HG03060 (cell line): ENCODE measurements at regions not wholly inside any gene's neighbourhood (a gene's known extent, or its start where the extent isn't known, plus 50 kb on each side); places are given as distances from the start of the nearest gene placed in this dataset.

ENCODE experiments used
- ATAC-seq: cut with Tn5 transposase; IDR thresholded peaks from one replicate; pipeline ENCODE4 v1.9.1; 2021; ENCODE audit warnings: low read depth, moderate number of reproducible peaks; ENCODE audit not compliant: unreplicated experiment

- ATAC-seq = no peak
Observed at GRCh38 chr4:163582703-163583102, 88.2 kb downstream of the TMA16 start.

GRCh38 chr4:163587867-163588266 is 93.4 kb downstream of the TMA16 start:
- ATAC-seq = peak; percentile 60

- ATAC-seq = no peak
Observed at GRCh38 chr4:163588532-163588931, 94.0 kb downstream of the TMA16 start.

- peak; percentile 18 for ATAC-seq
Observed at GRCh38 chr4:163590103-163590502, 95.6 kb downstream of the TMA16 start.

- ATAC-seq = no peak
Observed at GRCh38 chr4:163590619-163591264, 96.3 kb downstream of the TMA16 start.

- peak; percentile 79 for ATAC-seq
Observed at GRCh38 chr4:163591614-163592020, 97.1 kb downstream of the TMA16 start.

GRCh38 chr4:163592212-163592611 is 97.7 kb downstream of the TMA16 start:
- no peak for ATAC-seq

- ATAC-seq = no peak
Observed at GRCh38 chr4:163595580-163595979, 101.1 kb downstream of the TMA16 start.

- ATAC-seq = peak; percentile 68
Observed at GRCh38 chr4:163598028-163598427, 103.5 kb downstream of the TMA16 start.

- ATAC-seq = peak; percentile 10
Observed at GRCh38 chr4:163598489-163598888, 104.0 kb downstream of the TMA16 start.

GRCh38 chr4:163600727-163601126 is 106.2 kb downstream of the TMA16 start:
- no peak for ATAC-seq

GRCh38 chr4:163603257-163603656 is 108.8 kb downstream of the TMA16 start:
- no peak for ATAC-seq

GRCh38 chr4:163606896-163607691 is 112.6 kb downstream of the TMA16 start:
- no peak for ATAC-seq

GRCh38 chr4:163609019-163609418 is 114.5 kb downstream of the TMA16 start:
- ATAC-seq = no peak

GRCh38 chr4:163610648-163611047 is 116.2 kb downstream of the TMA16 start:
- no peak for ATAC-seq

GRCh38 chr4:163611182-163611581 is 116.7 kb downstream of the TMA16 start:
- no peak for ATAC-seq

- peak; percentile 74 for ATAC-seq
Observed at GRCh38 chr4:163611784-163612445, 117.4 kb downstream of the TMA16 start.

GRCh38 chr4:163612762-163613161 is 118.3 kb downstream of the TMA16 start:
- ATAC-seq = no peak

GRCh38 chr4:163613383-163613782 is 118.9 kb downstream of the TMA16 start:
- ATAC-seq = no peak

GRCh38 chr4:163614866-163615265 is 120.4 kb downstream of the TMA16 start:
- ATAC-seq = no peak

GRCh38 chr4:163618845-163619244 is 124.4 kb downstream of the TMA16 start:
- no peak for ATAC-seq
